Activated CD8-positive, alpha-beta memory T cell treated with anti-CD3 and anti-CD28 coated beads, Interleukin-2, amount 10 ng/mL, durations not matched to agents 7 days and 5 days (primary cell): ENCODE measurements at regions not wholly inside any gene's neighbourhood (a gene's known extent, or its start where the extent isn't known, plus 50 kb on each side); places are given as distances from the start of the nearest gene placed in this dataset.

ENCODE experiments used
- ATAC-seq: fragments of 150-1000 bp; cut with Tn5 transposase; one replicate; pipeline ENCODE4 v1.10.0; 2021; ENCODE audit warnings: moderate library complexity
- CTCF ChIA-PET: fragments of 350-600 bp; sonication (Branson Sonifier 250); formaldehyde crosslinking; loops from one replicate; lab custom pipeline; 2021; ENCODE audit warnings: antibody characterized with exemption; lab: Charles Lee
- DNase-seq: peaks from one replicate; pipeline ENCODE4 v3.0.0-alpha.2; 2020
- H3K27ac Mint-ChIP-seq: one replicate; pipeline ENCODE4 v1.8.0; 2021; ENCODE audit warnings: mild to moderate bottlenecking, mixed read lengths
- H3K27me3 Mint-ChIP-seq: one replicate; pipeline ENCODE4 v1.8.0; 2021; ENCODE audit warnings: mixed read lengths
- H3K36me3 Mint-ChIP-seq: one replicate; pipeline ENCODE4 v1.8.0; 2021; ENCODE audit warnings: mild to moderate bottlenecking, mixed read lengths
- H3K4me1 Mint-ChIP-seq: one replicate; pipeline ENCODE4 v1.8.0; 2021; ENCODE audit warnings: mixed read lengths
- H3K4me3 Mint-ChIP-seq: one replicate; pipeline ENCODE4 v1.8.0; 2021; ENCODE audit warnings: mild to moderate bottlenecking, moderate library complexity, mixed read lengths
- H3K9me3 Mint-ChIP-seq: one replicate; pipeline ENCODE4 v1.8.0; 2022; ENCODE audit warnings: low read depth, mixed read lengths

DNA sequence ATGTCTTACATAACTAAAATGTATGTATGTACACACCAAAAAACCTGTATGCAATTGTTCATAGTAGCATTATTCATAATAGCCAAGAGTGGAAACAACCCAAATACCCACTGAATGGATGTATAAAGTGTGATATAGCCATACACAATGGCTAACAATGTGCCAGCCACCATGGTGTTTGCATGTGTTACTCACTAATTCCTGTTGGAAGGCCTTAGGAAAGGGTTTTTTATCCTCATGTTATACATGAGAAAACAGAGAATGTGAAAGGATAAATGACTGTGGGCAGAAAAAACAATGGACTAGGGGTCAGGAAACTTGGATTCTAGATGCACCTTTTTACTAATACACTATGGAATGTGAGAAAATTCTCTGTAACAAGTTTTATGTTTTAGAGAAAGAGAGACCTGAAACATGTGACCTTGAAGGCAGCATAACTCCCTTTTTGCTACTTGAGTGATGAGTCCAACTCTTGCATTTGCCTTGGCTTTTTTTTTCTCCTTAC lies 55.7 kb downstream of the TIGD2 start:
- H3K36me3 Mint-ChIP-seq: no peaks in the 10 kb centered on the region
- CTCF ChIA-PET: no interaction called here
- DNase-seq: no peak
- ATAC-seq: no peak
- H3K4me3 Mint-ChIP-seq: no peak overlapping the region
- H3K27me3 Mint-ChIP-seq: peaks cover 38% of the 10 kb centered on the region
- H3K27ac Mint-ChIP-seq: no peak overlapping the region
- no peaks in the 10 kb centered on the region for H3K9me3 Mint-ChIP-seq
- H3K4me1 Mint-ChIP-seq: peaks cover 4% of the 10 kb centered on the region

DNA sequence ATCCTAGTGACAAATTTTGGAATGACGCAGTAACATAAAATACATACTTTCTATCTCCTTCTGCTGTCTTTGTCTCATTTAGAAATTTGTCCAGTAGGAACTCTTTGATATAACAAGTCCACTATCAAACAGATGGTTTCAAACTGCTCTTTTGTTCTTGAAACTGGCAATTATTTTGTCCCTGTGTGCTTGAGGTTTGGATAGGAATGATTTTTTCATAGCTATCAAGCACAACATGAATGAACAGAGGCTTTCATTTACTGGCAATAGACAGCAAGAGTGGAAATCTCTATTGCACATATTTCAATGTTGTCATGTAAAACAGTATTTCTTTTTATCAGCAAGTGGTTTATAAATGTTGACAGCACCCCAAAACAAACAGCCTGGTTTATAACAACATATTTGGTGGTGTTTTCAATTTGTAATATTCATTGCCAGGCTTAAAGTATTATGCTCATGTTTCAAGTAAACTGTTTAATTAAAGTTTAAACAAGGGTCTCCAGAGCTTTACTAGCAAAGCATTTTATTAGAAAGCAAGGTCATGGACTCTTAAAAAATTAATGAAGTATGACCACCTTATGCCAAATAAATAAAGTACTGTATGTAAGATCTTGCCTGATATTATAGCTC lies 60.0 kb downstream of the TIGD2 start:
- no peaks in the 10 kb centered on the region for H3K9me3 Mint-ChIP-seq
- no peak overlapping the region for H3K4me3 Mint-ChIP-seq
- ATAC-seq (no peak), DNase-seq (no peak)
- no peaks in the 10 kb centered on the region for H3K4me1 Mint-ChIP-seq
- no peaks in the 10 kb centered on the region for H3K36me3 Mint-ChIP-seq
- CTCF ChIA-PET: interaction anchor here (1.4 kb wide), 1 partner anchor 11 kb away, joined by 5 read pairs; no protein-coding TSS in a partner anchor
- H3K27me3 Mint-ChIP-seq: peaks cover 34% of the 10 kb centered on the region
- no peak overlapping the region for H3K27ac Mint-ChIP-seq

DNA sequence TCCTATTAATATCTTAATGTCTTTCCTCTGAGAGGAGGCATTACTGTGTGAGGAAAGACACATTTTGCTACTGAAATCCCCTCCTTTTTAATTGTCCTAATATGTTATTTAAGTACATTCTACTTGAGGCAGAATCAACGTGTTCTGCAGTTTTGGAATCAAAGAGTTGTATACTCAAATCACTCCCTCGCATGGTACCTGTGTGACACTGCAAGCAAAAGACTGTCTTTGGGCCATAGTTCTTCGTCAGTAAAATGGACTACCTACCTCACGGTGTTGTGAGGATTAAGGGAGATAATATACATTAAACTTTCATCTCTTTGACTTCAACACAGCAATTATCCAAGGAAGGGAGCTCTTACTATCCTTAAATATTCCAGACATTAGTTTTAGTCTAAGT lies 61.5 kb downstream of the TIGD2 start:
- Mint-ChIP-seq H3K36me3 (no peaks in the 10 kb centered on the region), H3K4me3 (no peak overlapping the region), H3K9me3 (no peaks in the 10 kb centered on the region), H3K27me3 (peaks cover 26% of the 10 kb centered on the region), H3K4me1 (no peaks in the 10 kb centered on the region), H3K27ac (no peak overlapping the region)
- DNase-seq: no peak
- no peak for ATAC-seq
- CTCF ChIA-PET: no interaction called here

DNA sequence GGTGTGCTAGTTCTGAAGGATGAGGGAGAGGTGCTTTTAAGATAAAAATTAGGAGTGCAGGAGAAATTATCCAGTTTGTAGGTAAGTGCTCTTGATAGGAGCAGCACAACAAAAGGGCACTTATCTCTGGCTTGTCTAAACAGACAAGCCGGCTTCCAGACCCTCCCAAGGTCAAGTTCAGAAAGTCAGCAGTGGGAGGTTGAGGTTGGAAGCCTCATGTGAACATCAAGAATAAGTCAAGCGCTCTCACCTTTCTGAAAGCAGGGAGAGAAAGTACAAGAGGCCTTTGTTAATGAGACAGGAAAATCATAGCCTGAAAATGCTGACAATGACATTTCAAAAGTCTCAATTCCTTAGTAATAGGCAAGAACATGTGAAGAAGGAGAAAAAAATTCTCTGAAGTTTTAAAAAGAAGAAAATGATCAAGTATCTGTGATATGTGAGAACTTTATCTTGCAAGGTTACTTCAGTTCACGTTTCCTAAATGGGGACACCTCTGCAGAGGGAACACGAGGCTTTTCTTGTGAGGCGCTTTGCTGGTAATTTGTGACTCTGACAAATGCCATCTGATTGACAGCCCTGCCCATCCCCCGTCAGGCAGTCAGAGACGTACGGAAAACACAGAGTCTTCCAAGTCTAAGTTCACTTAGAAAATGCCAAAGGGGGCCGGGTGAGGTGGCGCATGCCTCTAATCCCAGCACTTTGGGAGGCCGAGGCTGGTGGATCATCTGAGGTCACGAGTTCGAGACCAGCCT lies 62.2 kb downstream of the TIGD2 start:
- Mint-ChIP-seq H3K4me3 (no peak overlapping the region), H3K9me3 (no peaks in the 10 kb centered on the region), H3K4me1 (no peaks in the 10 kb centered on the region), H3K36me3 (no peaks in the 10 kb centered on the region), H3K27me3 (peaks cover 23% of the 10 kb centered on the region), H3K27ac (no peak overlapping the region)
- CTCF ChIA-PET: no interaction called here
- ATAC-seq (no peak), DNase-seq (no peak)

DNA sequence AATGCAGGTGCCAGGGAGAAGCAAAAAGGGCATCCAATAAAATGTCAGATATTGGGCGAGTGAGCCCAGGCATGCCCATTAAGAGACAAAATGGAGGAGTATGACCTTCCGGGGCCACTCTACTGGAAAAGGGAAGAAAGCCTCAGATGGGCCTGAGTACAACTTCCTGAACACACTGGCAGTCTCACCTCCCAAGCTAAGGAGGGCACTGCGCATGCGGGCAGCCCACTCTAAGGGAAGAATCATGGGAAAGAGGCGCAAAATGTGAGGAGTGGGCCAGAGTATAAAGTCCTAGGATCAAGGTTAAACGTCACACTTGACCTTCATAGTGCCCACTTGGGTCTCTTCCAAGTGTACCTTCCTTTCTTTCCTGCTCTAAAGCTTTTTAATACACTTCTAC lies 63.5 kb downstream of the TIGD2 start:
- Mint-ChIP-seq H3K27me3 (peaks cover 21% of the 10 kb centered on the region), H3K4me3 (no peak overlapping the region), H3K9me3 (no peaks in the 10 kb centered on the region), H3K4me1 (no peaks in the 10 kb centered on the region), H3K36me3 (no peaks in the 10 kb centered on the region), H3K27ac (no peak overlapping the region)
- CTCF ChIA-PET: interaction anchor here (0.8 kb wide), 1 partner anchor 10 kb away, joined by 3 read pairs; no protein-coding TSS in a partner anchor
- DNase-seq (no peak), ATAC-seq (no peak)

DNA sequence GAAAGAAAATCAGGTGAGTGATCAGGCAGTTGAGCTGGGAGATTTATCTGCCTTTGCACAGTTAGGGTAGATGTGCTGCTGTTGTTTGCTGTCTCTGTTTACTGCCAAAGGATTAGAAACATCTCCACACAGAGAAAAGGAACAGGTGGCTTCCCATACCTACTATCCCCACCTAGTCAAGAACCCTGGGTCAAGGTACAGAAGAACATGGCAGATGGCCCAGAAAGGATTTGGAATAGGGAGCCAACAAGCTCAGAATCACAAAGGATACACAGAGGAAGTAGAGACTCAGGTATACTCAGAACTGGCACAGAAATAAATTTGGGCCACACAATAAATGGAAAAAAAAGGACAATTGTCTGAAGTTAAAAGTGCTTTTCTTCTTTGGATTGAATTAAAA lies 64.3 kb downstream of the TIGD2 start:
- Mint-ChIP-seq H3K4me1 (no peaks in the 10 kb centered on the region), H3K4me3 (no peak overlapping the region), H3K27ac (no peak overlapping the region), H3K27me3 (peaks cover 19% of the 10 kb centered on the region), H3K36me3 (no peaks in the 10 kb centered on the region), H3K9me3 (no peaks in the 10 kb centered on the region)
- no peak for DNase-seq
- CTCF ChIA-PET: interaction anchor here (0.8 to 1.3 kb wide), 2 partner anchors 11 to 13 kb away, joined by 3 read pairs; no protein-coding TSS in a partner anchor
- ATAC-seq: no peak

DNA sequence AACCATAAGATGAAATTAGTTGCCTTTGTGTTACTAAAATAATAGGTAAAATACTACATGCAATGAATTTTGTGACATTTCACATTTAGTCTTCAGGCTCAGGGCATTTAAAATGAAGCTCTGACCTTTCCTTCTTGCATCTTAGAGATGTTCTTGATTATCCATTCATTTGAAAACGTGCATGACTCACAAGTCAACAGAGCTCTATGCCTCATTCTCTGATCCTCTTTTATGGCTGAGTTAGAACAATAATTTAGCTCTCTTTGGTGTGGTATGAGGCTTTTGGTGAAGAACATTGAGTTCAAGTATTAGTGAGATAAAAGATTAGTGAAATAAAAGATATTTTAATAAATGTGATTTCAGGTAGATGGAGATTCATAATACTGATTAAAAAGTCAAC lies 66.5 kb downstream of the TIGD2 start:
- Mint-ChIP-seq H3K36me3 (no peaks in the 10 kb centered on the region), H3K27me3 (peaks cover 12% of the 10 kb centered on the region), H3K27ac (no peak overlapping the region), H3K4me1 (no peaks in the 10 kb centered on the region), H3K9me3 (no peaks in the 10 kb centered on the region), H3K4me3 (no peak overlapping the region)
- no peak for DNase-seq
- ATAC-seq: no peak
- CTCF ChIA-PET: no interaction called here

DNA sequence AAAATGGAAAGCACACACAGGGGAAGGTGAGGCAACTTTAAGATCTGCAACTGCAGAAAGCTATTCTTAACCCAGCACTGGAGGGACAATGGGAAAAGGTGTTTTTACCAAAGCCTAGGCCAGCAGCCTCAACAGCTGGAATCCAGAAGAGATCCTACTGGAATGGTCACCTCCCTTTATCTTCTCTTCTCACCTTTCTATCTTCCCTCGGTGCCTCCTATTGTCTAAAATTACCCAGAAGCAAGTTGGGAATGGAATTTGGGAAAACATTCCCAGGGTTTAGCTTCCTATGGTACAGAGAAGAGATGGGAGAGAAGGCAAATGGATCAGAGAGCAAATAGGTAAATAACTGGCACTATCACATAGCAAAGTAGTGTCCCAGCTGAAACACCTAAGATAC lies 73.1 kb downstream of the TIGD2 start:
- no peak overlapping the region for H3K27ac Mint-ChIP-seq
- no peak for DNase-seq
- H3K36me3 Mint-ChIP-seq: no peaks in the 10 kb centered on the region
- H3K4me3 Mint-ChIP-seq: no peak overlapping the region
- H3K4me1 Mint-ChIP-seq: no peaks in the 10 kb centered on the region
- CTCF ChIA-PET: no interaction called here
- no peaks in the 10 kb centered on the region for H3K9me3 Mint-ChIP-seq
- H3K27me3 Mint-ChIP-seq: peaks cover 42% of the 10 kb centered on the region
- ATAC-seq: no peak
